ENCODE measurements at regions not wholly inside any gene's neighbourhood (a gene's known extent, or its start where the extent isn't known, plus 50 kb on each side); places are given as distances from the start of the nearest gene placed in this dataset.

GRCh38 chr2:16441431-16441830 lies 224.2 kb downstream of the CYRIA start:
- H3K4me1 ChIP-seq = no peaks in the 10 kb centered on the region
- H3K36me3 ChIP-seq = no peaks in the 10 kb centered on the region
- no peak for DNase-seq
- H3K9me3 ChIP-seq = no peaks in the 10 kb centered on the region
- no peak overlapping the region for H3K4me3 ChIP-seq (ENCODE audit: low read depth, low read length)
- H3K27me3 ChIP-seq = no peaks in the 10 kb centered on the region
- TF ChIP-seq CTCF (IDR thresholded peaks at IDR 0.05; ENCODE audit: low read depth, low read length) = no peak

GRCh38 chr2:16440898-16441297 lies 224.7 kb downstream of the CYRIA start:
- Histone ChIP-seq H3K27me3 (no peaks in the 10 kb centered on the region), H3K9me3 (no peaks in the 10 kb centered on the region), H3K4me1 (no peaks in the 10 kb centered on the region), H3K36me3 (no peaks in the 10 kb centered on the region), H3K4me3 (ENCODE audit: low read depth, low read length) (no peak overlapping the region)
- DNase-seq = no peak
- no peak for TF ChIP-seq CTCF (IDR thresholded peaks at IDR 0.05; ENCODE audit: low read depth, low read length)

- no peak for TF ChIP-seq CTCF (IDR thresholded peaks at IDR 0.05; ENCODE audit: low read depth, low read length)
- Histone ChIP-seq H3K36me3 (no peaks in the 10 kb centered on the region), H3K4me3 (ENCODE audit: low read depth, low read length) (no peak overlapping the region), H3K9me3 (no peaks in the 10 kb centered on the region), H3K27me3 (no peaks in the 10 kb centered on the region), H3K4me1 (no peaks in the 10 kb centered on the region)
- DNase-seq = no peak
Observed at GRCh38 chr2:16438613-16439321, 226.9 kb downstream of the CYRIA start.

DNA sequence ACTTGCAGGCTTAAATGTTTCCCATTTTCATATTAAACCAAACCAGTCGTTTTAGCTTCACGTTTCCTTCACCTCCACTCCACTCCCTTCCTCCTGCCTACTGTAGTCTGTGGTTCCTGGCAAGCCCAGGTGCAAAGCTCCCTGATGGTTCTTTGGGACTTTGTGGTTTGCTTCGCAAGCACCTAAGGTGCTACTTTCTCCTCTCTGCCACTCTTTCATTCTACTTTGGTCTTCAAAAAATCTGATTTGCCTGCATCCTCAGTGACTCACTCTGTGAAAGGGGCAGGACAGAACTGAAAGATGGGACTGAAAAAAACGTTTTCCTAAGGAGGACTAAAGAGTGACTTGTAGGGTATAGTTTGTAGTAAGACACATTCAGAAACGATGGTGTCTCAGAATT lies 228.4 kb downstream of the CYRIA start:
- Histone ChIP-seq H3K27me3 (no peaks in the 10 kb centered on the region), H3K4me3 (ENCODE audit: low read depth, low read length) (no peak overlapping the region), H3K9me3 (no peaks in the 10 kb centered on the region), H3K36me3 (no peaks in the 10 kb centered on the region), H3K4me1 (no peaks in the 10 kb centered on the region)
- no peak for DNase-seq
- no peak for TF ChIP-seq CTCF (IDR thresholded peaks at IDR 0.05; ENCODE audit: low read depth, low read length)

DNA sequence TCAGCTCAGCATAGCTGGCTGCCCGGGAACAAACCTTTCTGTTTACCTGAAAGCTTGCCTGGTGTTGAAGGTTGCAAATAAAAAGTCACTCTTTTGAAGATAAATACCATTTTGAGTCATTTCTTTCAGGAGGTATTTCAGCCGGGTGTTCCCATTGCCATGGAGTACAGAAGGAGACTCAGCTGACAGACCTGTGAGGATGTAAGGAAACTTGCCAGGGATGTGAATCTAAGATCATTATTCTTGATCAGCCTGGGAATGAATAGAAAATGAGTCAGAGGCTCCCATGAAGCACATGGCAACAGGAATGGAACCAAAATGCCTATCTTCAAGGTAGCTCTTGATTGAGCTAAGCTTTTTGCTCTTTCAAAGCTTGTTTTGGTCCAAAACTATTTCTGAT lies 231.2 kb downstream of the CYRIA start:
- no peaks in the 10 kb centered on the region for H3K36me3 ChIP-seq
- no peaks in the 10 kb centered on the region for H3K9me3 ChIP-seq
- no peaks in the 10 kb centered on the region for H3K27me3 ChIP-seq
- no peak overlapping the region for H3K4me3 ChIP-seq (ENCODE audit: low read depth, low read length)
- DNase-seq = no peak
- TF ChIP-seq CTCF (IDR thresholded peaks at IDR 0.05; ENCODE audit: low read depth, low read length) = no peak
- no peaks in the 10 kb centered on the region for H3K4me1 ChIP-seq

DNA sequence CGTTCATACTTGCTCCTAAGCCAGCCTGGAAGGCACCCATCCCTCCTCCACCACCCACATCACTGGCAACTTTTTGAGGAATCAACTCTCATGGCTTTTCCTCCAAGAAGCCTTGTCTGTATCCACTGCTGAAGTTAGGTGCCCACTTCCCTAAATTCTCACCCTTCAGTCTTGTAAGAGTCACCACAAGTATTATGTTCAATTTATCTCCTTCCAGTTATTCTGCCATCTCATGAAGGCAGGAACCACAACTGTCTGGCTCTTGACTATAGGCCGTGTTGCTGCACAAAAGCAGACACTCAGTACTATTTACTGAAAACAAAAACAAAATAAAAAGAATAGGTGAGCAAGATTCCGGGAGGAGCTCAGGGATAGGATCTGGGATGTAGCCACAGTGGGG lies 234.8 kb downstream of the CYRIA start:
- no peaks in the 10 kb centered on the region for H3K4me1 ChIP-seq
- H3K4me3 ChIP-seq (ENCODE audit: low read depth, low read length) = no peak overlapping the region
- no peak for TF ChIP-seq CTCF (IDR thresholded peaks at IDR 0.05; ENCODE audit: low read depth, low read length)
- no peak for DNase-seq
- H3K27me3 ChIP-seq = no peaks in the 10 kb centered on the region
- H3K9me3 ChIP-seq = no peaks in the 10 kb centered on the region
- no peaks in the 10 kb centered on the region for H3K36me3 ChIP-seq
